ENCODE measurements at regions not wholly inside any gene's neighbourhood (a gene's known extent, or its start where the extent isn't known, plus 50 kb on each side); places are given as distances from the start of the nearest gene placed in this dataset.

- TF ChIP-seq, protein P1, sequence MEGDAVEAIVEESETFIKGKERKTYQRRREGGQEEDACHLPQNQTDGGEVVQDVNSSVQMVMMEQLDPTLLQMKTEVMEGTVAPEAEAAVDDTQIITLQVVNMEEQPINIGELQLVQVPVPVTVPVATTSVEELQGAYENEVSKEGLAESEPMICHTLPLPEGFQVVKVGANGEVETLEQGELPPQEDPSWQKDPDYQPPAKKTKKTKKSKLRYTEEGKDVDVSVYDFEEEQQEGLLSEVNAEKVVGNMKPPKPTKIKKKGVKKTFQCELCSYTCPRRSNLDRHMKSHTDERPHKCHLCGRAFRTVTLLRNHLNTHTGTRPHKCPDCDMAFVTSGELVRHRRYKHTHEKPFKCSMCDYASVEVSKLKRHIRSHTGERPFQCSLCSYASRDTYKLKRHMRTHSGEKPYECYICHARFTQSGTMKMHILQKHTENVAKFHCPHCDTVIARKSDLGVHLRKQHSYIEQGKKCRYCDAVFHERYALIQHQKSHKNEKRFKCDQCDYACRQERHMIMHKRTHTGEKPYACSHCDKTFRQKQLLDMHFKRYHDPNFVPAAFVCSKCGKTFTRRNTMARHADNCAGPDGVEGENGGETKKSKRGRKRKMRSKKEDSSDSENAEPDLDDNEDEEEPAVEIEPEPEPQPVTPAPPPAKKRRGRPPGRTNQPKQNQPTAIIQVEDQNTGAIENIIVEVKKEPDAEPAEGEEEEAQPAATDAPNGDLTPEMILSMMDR (IDR thresholded peaks at IDR 0.05; ENCODE audit: insufficient read depth, low read length) = no peak
- DNase-seq (ENCODE audit: low read depth) = no peak
- H3K4me3 ChIP-seq (ENCODE audit: low read depth, low read length) = no peak overlapping the region
These were observed 154.5 kb downstream of the MYLK4 start for GRCh38 chr6:2596222-2596621.

DNA sequence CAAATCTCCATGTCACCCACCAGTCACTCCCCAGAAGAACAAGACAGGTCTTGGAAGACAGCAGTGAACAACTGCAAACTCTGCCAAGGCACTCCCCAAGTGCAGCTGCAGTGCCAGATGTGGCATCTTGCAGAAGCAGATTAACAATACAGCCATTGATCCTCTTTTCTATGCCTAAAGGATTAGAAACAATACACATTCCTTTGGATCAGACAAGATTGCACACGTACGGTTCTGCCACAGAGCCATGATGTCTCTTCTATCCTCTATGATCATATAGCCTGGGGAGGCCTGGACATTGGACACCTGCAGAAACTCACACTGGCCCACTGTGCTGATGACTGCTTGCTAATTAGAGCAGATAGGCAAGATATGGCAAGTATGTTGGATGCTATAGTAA, 155.9 kb downstream of the MYLK4 start:
- no peak overlapping the region for H3K4me3 ChIP-seq (ENCODE audit: low read depth, low read length)
- DNase-seq (ENCODE audit: low read depth) = no peak
- TF ChIP-seq, protein P1 (IDR thresholded peaks at IDR 0.05; ENCODE audit: insufficient read depth, low read length) = no peak

- TF ChIP-seq, protein P1 (IDR thresholded peaks at IDR 0.05; ENCODE audit: insufficient read depth, low read length) = no peak
- DNase-seq (ENCODE audit: low read depth) = no peak
- H3K4me3 ChIP-seq (ENCODE audit: low read depth, low read length) = no peak overlapping the region
These were observed 157.6 kb downstream of the MYLK4 start for GRCh38 chr6:2593167-2593566.

DNA sequence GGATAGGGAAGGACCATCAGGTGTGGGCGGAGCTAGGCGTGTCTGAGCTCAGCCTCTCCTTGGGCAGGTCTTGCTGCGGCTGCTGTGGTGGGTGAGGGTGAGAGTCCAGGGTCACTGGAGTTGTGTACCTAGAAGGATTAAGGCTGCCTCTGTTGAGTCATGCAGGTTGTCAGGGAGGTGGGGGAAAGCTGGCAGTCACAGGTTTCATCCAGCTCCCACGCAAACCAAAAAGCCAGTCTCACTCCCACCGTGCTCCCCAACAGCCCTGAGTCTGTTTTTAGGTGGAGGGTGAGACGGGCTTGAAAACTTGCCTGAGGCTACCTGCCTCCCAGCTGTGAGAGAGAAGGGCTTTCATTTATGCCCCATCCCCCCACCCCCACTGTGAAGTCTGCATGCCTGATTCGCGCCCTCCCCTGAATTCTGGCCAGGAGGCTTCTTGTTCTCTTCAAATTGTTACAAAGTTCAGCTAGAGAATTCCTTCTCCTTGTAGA, 161.5 kb downstream of the MYLK4 start:
- no peak overlapping the region for H3K4me3 ChIP-seq (ENCODE audit: low read depth, low read length)
- TF ChIP-seq, protein P1 (IDR thresholded peaks at IDR 0.05; ENCODE audit: insufficient read depth, low read length) = no peak
- no peak for DNase-seq (ENCODE audit: low read depth)

GRCh38 chr6:2583459-2583858, 167.3 kb downstream of the MYLK4 start:
- H3K4me3 ChIP-seq (ENCODE audit: low read depth, low read length) = no peak overlapping the region
- TF ChIP-seq, protein P1 (IDR thresholded peaks at IDR 0.05; ENCODE audit: insufficient read depth, low read length) = no peak
- no peak for DNase-seq (ENCODE audit: low read depth)

- DNase-seq (ENCODE audit: low read depth) = no peak
- TF ChIP-seq, protein P1 (IDR thresholded peaks at IDR 0.05; ENCODE audit: insufficient read depth, low read length) = no peak
These were observed 168.5 kb downstream of the MYLK4 start for GRCh38 chr6:2582268-2582667.

DNA sequence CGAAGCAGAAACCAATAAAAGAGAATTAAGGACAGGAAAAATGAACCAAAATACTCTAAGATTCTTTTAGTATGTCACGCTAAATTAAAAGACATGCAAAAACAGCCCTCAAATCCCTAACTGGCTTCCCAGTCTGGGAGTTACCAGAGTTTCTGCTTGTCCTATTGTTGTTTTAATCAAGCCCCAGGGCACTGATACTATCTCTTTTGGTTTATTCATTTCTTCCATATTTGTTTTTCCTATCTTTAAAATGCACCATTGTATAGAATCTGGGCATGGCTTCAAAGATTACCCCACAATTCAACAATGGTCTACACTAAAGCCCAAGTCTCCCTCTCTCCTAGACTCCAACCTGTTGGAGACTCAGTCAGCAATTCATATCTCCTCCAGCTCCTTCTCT, 169.1 kb downstream of the MYLK4 start:
- H3K4me3 ChIP-seq (ENCODE audit: low read depth, low read length) = no peak overlapping the region
- peak; percentile 19 for DNase-seq (ENCODE audit: low read depth)
- TF ChIP-seq, protein P1 (IDR thresholded peaks at IDR 0.05; ENCODE audit: insufficient read depth, low read length) = no peak

More at GRCh38 chr6:2582268-2582667, 168.5 kb downstream of the MYLK4 start:
- no peak overlapping the region for H3K4me3 ChIP-seq (ENCODE audit: low read depth, low read length)
